ENCODE measurements at regions not wholly inside any gene's neighbourhood (a gene's known extent, or its start where the extent isn't known, plus 50 kb on each side); places are given as distances from the start of the nearest gene placed in this dataset.
A peak's percentile ranks its signal among the peaks of the same experiment; 100 is the strongest.
"Not testable (repeated sequence)": the region's sequence is repeated elsewhere in the genome, so short reads cannot be mapped to it uniquely, and the experiment has no call there.

DNA sequence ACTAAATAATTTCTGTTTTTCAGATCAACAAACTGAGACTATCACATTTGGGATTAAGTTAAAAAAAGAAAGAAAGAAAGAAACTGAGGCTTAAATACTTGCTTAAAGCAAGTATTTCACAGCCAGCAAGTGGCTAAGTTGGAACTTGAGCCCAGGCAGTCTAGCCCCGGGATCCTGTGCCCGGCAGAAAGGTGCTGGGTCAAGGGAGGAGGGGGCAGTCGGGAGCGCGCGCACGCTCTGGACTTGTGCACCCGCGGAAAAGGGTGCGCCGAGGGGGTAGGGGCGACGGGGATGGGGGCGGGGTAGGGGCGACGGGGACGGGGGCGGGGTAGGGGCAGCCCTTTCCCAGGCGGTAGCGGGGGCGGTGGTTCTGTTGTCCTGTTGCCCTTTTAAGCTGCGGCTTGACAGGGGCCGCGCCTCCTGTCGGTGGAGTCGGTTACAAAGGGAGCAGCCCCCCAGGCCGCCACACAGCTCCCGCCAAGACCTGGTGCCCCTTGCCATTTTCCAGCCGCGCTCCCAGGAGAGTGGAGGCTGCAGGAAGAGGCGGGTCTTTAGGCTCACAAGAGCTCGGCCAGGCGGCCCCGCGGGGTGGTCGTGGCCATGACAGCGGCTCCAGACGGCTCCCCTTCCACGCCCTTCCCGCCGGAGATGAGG is 60.6 kb downstream of the GOLGA8T start:
- H2BK12ac ChIP-seq (ENCODE audit: low read depth, low read length); H3K9ac ChIP-seq (replicated peaks in 1 of 4; ENCODE audit: extremely low read depth in 1 of 4, low read depth in 3 of 4, low read length in 3 of 4); H2BK15ac ChIP-seq (ENCODE audit: low read length); H4K5ac ChIP-seq (ENCODE audit: insufficient read length, low read depth, low read length); H3K36me3 ChIP-seq (ENCODE audit: control insufficient read depth in 2 of 4, insufficient read depth in 4 of 4, low read length in 3 of 4); H2AK5ac ChIP-seq (ENCODE audit: low read depth, low read length); H3K27me3 ChIP-seq (replicated peaks in 1 of 4; ENCODE audit: control insufficient read depth in 3 of 4, extremely low read depth in 1 of 4, insufficient read depth in 3 of 4, low read length in 3 of 4); H2BK120ac ChIP-seq (replicated peaks; ENCODE audit: low read depth, low read length); POLR2A ChIA-PET (ENCODE audit: partially characterized antibody); H3K4me1 ChIP-seq (replicated peaks in 1 of 4; ENCODE audit: control insufficient read depth in 3 of 4, insufficient read depth in 4 of 4, low read length in 3 of 4); H3K79me2 ChIP-seq (ENCODE audit: control insufficient read depth in 1 of 2, insufficient read depth in 2 of 2, low read length in 2 of 2); H3K4me2 ChIP-seq (ENCODE audit: insufficient read depth in 1 of 2, low read depth in 2 of 2, low read length in 2 of 2); H3K9me3 ChIP-seq (ENCODE audit: insufficient read depth in 2 of 2, low read depth in 1 of 2, low read length in 1 of 2); H3K4ac ChIP-seq (replicated peaks; ENCODE audit: insufficient read length, low read depth, low read length); H4K91ac ChIP-seq (replicated peaks; ENCODE audit: insufficient read length, low read length); FAIRE-seq; H3K23ac ChIP-seq (ENCODE audit: insufficient read length); H2AFZ ChIP-seq (ENCODE audit: low read length); H3K18ac ChIP-seq (ENCODE audit: extremely low read depth, low read length); H3K14ac ChIP-seq (ENCODE audit: insufficient read length); H4K20me1 ChIP-seq (replicated peaks in 1 of 2; ENCODE audit: control insufficient read depth in 1 of 2, insufficient read depth in 2 of 2, low read length in 2 of 2); H2BK5ac ChIP-seq (ENCODE audit: low read depth, low read length); CTCF ChIA-PET (ENCODE audit: partially characterized antibody); H3K56ac ChIP-seq (replicated peaks; ENCODE audit: insufficient read length, low read depth, low read length); H3K79me1 ChIP-seq (ENCODE audit: low read depth, low read length); H4K8ac ChIP-seq (ENCODE audit: extremely low read depth, insufficient read depth, low read length); H3K27ac ChIP-seq (ENCODE audit: low read depth, low read length); H3K23me2 ChIP-seq (ENCODE audit: low read depth, low read length); H2BK20ac ChIP-seq (ENCODE audit: low read length): not testable (repeated sequence)
- peak overlapping the region in 3 of 4 experiments; percentile 19 to 51 (median 30); a peak in 3 of 8 replicates for H3K4me3 ChIP-seq (ENCODE audit: extremely low read depth in 1 of 4, insufficient read depth in 2 of 4, low read depth in 3 of 4, low read length in 4 of 4)
- peak in 1 of 2 experiments; percentile 48 for DNase-seq (ENCODE audit: low read depth in 1 of 2, low spot score in 2 of 2)
- WGBS, 2 experiments (ENCODE audit: extremely low coverage in 1 of 2, insufficient coverage in 1 of 2, insufficient read length in 1 of 2, insufficient replicate concordance in 2 of 2, low coverage in 1 of 2, low lambda C conversion rate in 2 of 2, missing lambda C conversion rate in 1 of 2) = no CpG with 5 or more reads among the region's 41 CpGs

- H3K9ac ChIP-seq (replicated peaks in 1 of 4; ENCODE audit: extremely low read depth in 1 of 4, low read depth in 3 of 4, low read length in 3 of 4); H3K14ac ChIP-seq (ENCODE audit: insufficient read length); H3K27me3 ChIP-seq (replicated peaks in 1 of 4; ENCODE audit: control insufficient read depth in 3 of 4, extremely low read depth in 1 of 4, insufficient read depth in 3 of 4, low read length in 3 of 4); POLR2A ChIA-PET (ENCODE audit: partially characterized antibody); H3K4me1 ChIP-seq (replicated peaks in 1 of 4; ENCODE audit: control insufficient read depth in 3 of 4, insufficient read depth in 4 of 4, low read length in 3 of 4); H3K9me3 ChIP-seq (ENCODE audit: insufficient read depth in 2 of 2, low read depth in 1 of 2, low read length in 1 of 2); H3K27ac ChIP-seq (ENCODE audit: low read depth, low read length); H3K23me2 ChIP-seq (ENCODE audit: low read depth, low read length); H2BK120ac ChIP-seq (replicated peaks; ENCODE audit: low read depth, low read length); H3K18ac ChIP-seq (ENCODE audit: extremely low read depth, low read length); H3K36me3 ChIP-seq (ENCODE audit: control insufficient read depth in 2 of 4, insufficient read depth in 4 of 4, low read length in 3 of 4); H4K20me1 ChIP-seq (replicated peaks in 1 of 2; ENCODE audit: control insufficient read depth in 1 of 2, insufficient read depth in 2 of 2, low read length in 2 of 2); H3K23ac ChIP-seq (ENCODE audit: insufficient read length); H2BK5ac ChIP-seq (ENCODE audit: low read depth, low read length); H4K8ac ChIP-seq (ENCODE audit: extremely low read depth, insufficient read depth, low read length); H3K79me1 ChIP-seq (ENCODE audit: low read depth, low read length); H3K56ac ChIP-seq (replicated peaks; ENCODE audit: insufficient read length, low read depth, low read length); H3K4ac ChIP-seq (replicated peaks; ENCODE audit: insufficient read length, low read depth, low read length); H2BK15ac ChIP-seq (ENCODE audit: low read length); H2AK5ac ChIP-seq (ENCODE audit: low read depth, low read length); H4K91ac ChIP-seq (replicated peaks; ENCODE audit: insufficient read length, low read length); H3K79me2 ChIP-seq (ENCODE audit: control insufficient read depth in 1 of 2, insufficient read depth in 2 of 2, low read length in 2 of 2); H2BK12ac ChIP-seq (ENCODE audit: low read depth, low read length); H2BK20ac ChIP-seq (ENCODE audit: low read length); CTCF ChIA-PET (ENCODE audit: partially characterized antibody); H2AFZ ChIP-seq (ENCODE audit: low read length); H4K5ac ChIP-seq (ENCODE audit: insufficient read length, low read depth, low read length); FAIRE-seq: not testable (repeated sequence)
- Histone ChIP-seq H3K4me2 (ENCODE audit: insufficient read depth in 1 of 2, low read depth in 2 of 2, low read length in 2 of 2) (peak overlapping the region in 1 of 2 experiments; percentile 49; a peak in 1 of 4 replicates), H3K4me3 (ENCODE audit: extremely low read depth in 1 of 4, insufficient read depth in 2 of 4, low read depth in 3 of 4, low read length in 4 of 4) (peak overlapping the region in 3 of 4 experiments; percentile 19 to 51 (median 30); a peak in 5 of 8 replicates)
- WGBS, 2 experiments (ENCODE audit: extremely low coverage in 1 of 2, insufficient coverage in 1 of 2, insufficient read length in 1 of 2, insufficient replicate concordance in 2 of 2, low coverage in 1 of 2, low lambda C conversion rate in 2 of 2, missing lambda C conversion rate in 1 of 2) = 0% methylated on average over 10 of the region's 32 CpGs; no CpG with 5 or more reads in 1 of the 2 experiments
- peak in 1 of 2 experiments; percentile 60 for DNase-seq (ENCODE audit: low read depth in 1 of 2, low spot score in 2 of 2)
Measured at GRCh38 chr15:30196009-30196375, 61.1 kb downstream of the GOLGA8T start.

Data from H1 (cell line).